ENCODE measurements at regions not wholly inside any gene's neighbourhood (a gene's known extent, or its start where the extent isn't known, plus 50 kb on each side); places are given as distances from the start of the nearest gene placed in this dataset.
A peak's percentile ranks its signal among the peaks of the same experiment; 100 is the strongest.
"Not testable (repeated sequence)": the region's sequence is repeated elsewhere in the genome, so short reads cannot be mapped to it uniquely, and the experiment has no call there.

GRCh38 chr4:129903861-129904260, 807.9 kb downstream of the C4orf33 start:
- DNase-seq = no peak

- DNase-seq = no peak
Observed at GRCh38 chr4:129905256-129905655, 809.3 kb downstream of the C4orf33 start.

GRCh38 chr4:129908117-129908516, 812.2 kb downstream of the C4orf33 start:
- DNase-seq = no peak

- no peak for DNase-seq
Observed at GRCh38 chr4:129916991-129917390, 821.0 kb downstream of the C4orf33 start.

- DNase-seq = peak; percentile 25
Observed at GRCh38 chr4:129917651-129918050, 821.7 kb downstream of the C4orf33 start.

GRCh38 chr4:129926936-129927335, 831.0 kb downstream of the C4orf33 start:
- DNase-seq = peak; percentile 28

- DNase-seq = no peak
Observed at GRCh38 chr4:129929052-129929451, 833.1 kb downstream of the C4orf33 start.

- DNase-seq = no peak
Observed at GRCh38 chr4:129929984-129930383, 834.0 kb downstream of the C4orf33 start.

- DNase-seq = no peak
Observed at GRCh38 chr4:129950217-129950616, 854.3 kb downstream of the C4orf33 start.

- DNase-seq = no peak
Observed at GRCh38 chr4:129966175-129966574, 870.2 kb downstream of the C4orf33 start.

- no peak for DNase-seq
Observed at GRCh38 chr4:129968366-129968765, 872.4 kb downstream of the C4orf33 start.

- no peak for DNase-seq
Observed at GRCh38 chr4:129968778-129969177, 872.8 kb downstream of the C4orf33 start.

- no peak for DNase-seq
Observed at GRCh38 chr4:129970801-129971200, 874.8 kb downstream of the C4orf33 start.

- DNase-seq = no peak
Observed at GRCh38 chr4:129971419-129971818, 875.5 kb downstream of the C4orf33 start.

GRCh38 chr4:129972257-129972656, 876.3 kb downstream of the C4orf33 start:
- no peak for DNase-seq

- no peak for DNase-seq
Observed at GRCh38 chr4:129974730-129975129, 878.8 kb downstream of the C4orf33 start.

GRCh38 chr4:129978315-129978714, 882.4 kb downstream of the C4orf33 start:
- no peak for DNase-seq

GRCh38 chr4:129988957-129989356, 893.0 kb downstream of the C4orf33 start:
- no peak for DNase-seq

GRCh38 chr4:129994715-129995114, 898.8 kb downstream of the C4orf33 start:
- no peak for DNase-seq

- no peak for DNase-seq
Observed at GRCh38 chr4:129998436-129999150, 902.6 kb downstream of the C4orf33 start.

GRCh38 chr4:129999156-129999555, 903.2 kb downstream of the C4orf33 start:
- no peak for DNase-seq

- no peak for DNase-seq
Observed at GRCh38 chr4:130008461-130008860, 912.5 kb downstream of the C4orf33 start.

- DNase-seq = not testable (repeated sequence)
Observed at GRCh38 chr4:130012806-130013205, 916.9 kb downstream of the C4orf33 start.

GRCh38 chr4:130021706-130022105, 925.8 kb downstream of the C4orf33 start:
- no peak for DNase-seq

- no peak for DNase-seq
Observed at GRCh38 chr4:130023088-130023487, 927.1 kb downstream of the C4orf33 start.

Measured in NCI-H2227 treated with DMSO at 0.1 percent for 48 hours (cell line).